ENCODE measurements at regions not wholly inside any gene's neighbourhood (a gene's known extent, or its start where the extent isn't known, plus 50 kb on each side); places are given as distances from the start of the nearest gene placed in this dataset.
"Not testable (repeated sequence)": the region's sequence is repeated elsewhere in the genome, so short reads cannot be mapped to it uniquely, and the experiment has no call there.

DNA sequence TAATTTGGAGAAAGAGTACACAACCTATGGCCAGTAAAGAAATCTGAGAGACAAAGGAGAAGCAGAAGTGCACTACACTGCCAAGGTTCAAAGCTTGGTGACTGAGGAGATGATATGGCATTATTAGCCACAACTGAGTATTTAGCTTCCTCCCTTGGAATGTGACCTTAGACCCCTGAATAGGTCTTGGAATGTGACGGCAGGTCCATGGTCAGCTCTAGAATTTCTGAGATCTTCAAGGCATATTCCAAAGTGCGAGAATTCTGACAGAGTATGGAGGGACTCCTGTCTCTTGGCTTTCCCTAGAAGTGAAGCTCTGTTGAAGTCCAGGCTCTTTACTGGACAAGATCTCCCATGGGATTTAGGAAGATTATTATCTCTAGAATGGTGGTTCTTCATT, 130.0 kb upstream of the FN1 start:
- DNase-seq (ENCODE audit: extremely low read depth in 1 of 2, low read depth in 1 of 2), result no peak

GRCh38 chr2:215557701-215558100, 121.8 kb upstream of the FN1 start:
- DNase-seq (ENCODE audit: extremely low read depth in 1 of 2, low read depth in 1 of 2), result no peak

- no peak for DNase-seq (ENCODE audit: extremely low read depth in 1 of 2, low read depth in 1 of 2)
Observed at GRCh38 chr2:215556979-215557378, 121.1 kb upstream of the FN1 start.

DNA sequence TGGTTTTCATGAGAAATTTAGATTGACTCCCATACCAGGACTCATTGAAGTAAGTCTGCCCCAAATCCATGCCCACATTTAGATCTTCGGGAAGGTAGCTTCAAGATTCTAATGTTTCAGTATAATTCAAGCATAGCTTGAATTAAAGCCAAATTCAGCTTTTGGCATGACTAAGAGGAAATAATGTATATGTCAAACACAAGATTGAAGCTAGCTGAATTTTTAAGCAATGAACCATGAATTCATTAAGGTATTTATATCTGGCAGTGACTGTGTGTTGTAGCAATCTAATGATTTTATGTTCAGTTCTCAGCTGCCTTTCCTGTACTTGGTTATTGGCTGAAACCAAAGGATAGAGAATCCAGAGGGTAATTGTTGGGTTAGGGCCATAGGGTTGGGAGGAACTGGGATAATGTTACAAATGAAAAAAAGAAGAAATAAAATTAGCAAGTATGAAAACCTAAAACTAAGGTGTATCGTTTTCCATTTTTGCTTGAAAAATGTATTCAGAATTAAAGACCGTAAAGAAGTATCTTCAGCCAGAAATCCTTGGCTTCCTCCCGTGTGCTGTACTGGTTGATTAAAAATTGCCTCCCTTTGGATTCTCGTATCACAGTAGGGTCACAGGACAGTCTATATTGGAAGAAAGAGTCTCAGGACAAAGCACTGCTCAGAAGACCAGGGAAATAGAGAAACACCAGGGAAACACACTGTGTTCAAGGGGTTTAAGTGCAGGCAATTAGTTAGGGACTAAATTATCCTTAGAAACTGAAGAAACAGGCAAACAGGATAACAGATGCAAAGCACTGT, 119.0 kb upstream of the FN1 start:
- no peak for DNase-seq (ENCODE audit: extremely low read depth in 1 of 2, low read depth in 1 of 2)

GRCh38 chr2:215553946-215554345, 118.1 kb upstream of the FN1 start:
- no peak for DNase-seq (ENCODE audit: extremely low read depth in 1 of 2, low read depth in 1 of 2)

DNA sequence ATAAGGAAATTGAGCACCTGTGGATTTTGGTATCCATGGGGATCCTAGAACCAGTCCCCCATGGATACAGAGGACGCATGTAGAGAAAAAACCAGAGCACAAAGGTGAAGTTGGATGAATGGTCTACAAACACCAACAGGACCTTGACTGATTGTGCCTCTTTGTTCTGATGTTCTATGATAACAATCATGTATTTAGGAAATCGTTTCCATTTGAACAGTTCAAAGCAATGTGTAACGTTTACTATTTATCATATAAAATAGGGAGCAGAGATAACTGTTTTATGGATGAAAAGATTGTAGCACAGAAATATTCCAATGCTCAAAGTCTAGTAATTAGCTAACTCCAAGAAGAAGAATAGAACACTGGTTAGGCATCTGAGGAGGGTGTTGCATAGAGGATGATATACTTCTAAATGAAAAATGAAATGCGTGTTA, 116.3 kb upstream of the FN1 start:
- DNase-seq (ENCODE audit: extremely low read depth in 1 of 2, low read depth in 1 of 2), result no peak

- no peak for DNase-seq (ENCODE audit: extremely low read depth in 1 of 2, low read depth in 1 of 2)
Observed at GRCh38 chr2:215550331-215550730, 114.5 kb upstream of the FN1 start.

- DNase-seq (ENCODE audit: extremely low read depth in 1 of 2, low read depth in 1 of 2), result no peak
Observed at GRCh38 chr2:215548714-215549113, 112.8 kb upstream of the FN1 start.

- DNase-seq (ENCODE audit: extremely low read depth in 1 of 2, low read depth in 1 of 2), result no peak
Observed at GRCh38 chr2:215542690-215543089, 106.8 kb upstream of the FN1 start.

DNA sequence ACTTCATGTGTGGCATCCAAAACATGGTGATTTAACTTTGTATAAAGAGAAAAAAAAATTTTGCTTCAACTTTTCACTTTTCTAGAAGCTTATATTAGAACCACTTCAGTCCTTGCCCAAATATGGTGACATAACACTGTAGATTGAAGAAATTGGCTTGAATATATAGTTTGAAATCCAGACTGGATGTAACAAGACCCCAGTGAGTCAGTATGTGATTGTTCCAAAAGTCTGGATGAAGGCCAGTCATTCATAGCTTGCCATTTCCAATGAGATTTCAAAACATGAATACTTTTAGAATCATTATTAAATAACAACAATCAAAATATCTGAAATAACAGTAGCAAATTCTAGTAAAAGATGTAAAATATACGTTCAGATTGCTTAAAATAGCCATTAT, 104.8 kb upstream of the FN1 start:
- DNase-seq (ENCODE audit: extremely low read depth in 1 of 2, low read depth in 1 of 2), result no peak

GRCh38 chr2:215537611-215538010, 101.7 kb upstream of the FN1 start:
- no peak for DNase-seq (ENCODE audit: extremely low read depth in 1 of 2, low read depth in 1 of 2)

DNA sequence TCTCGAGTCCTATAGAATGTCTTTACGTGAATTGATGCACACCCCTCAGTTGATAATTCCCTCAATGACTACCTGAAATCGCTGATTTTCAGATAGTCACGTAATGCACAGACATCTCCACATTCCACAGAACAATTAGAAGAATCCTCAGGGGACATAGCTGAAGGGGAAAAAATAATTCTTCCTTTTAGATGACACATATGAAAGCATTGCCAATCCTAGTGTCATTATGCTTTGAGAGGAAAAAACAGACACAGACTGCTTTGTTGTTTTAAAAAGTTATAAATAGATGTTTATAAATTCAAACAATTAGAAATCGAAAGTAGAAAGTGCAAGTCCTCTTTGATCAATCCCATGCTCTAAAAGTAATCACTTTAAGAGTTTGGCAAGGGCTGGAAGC, 100.6 kb upstream of the FN1 start:
- no peak for DNase-seq (ENCODE audit: extremely low read depth in 1 of 2, low read depth in 1 of 2)

- no peak for DNase-seq (ENCODE audit: extremely low read depth in 1 of 2, low read depth in 1 of 2)
Observed at GRCh38 chr2:215535741-215536140, 99.9 kb upstream of the FN1 start.

- no peak for DNase-seq (ENCODE audit: extremely low read depth in 1 of 2, low read depth in 1 of 2)
Observed at GRCh38 chr2:215535125-215535668, 99.3 kb upstream of the FN1 start.

DNA sequence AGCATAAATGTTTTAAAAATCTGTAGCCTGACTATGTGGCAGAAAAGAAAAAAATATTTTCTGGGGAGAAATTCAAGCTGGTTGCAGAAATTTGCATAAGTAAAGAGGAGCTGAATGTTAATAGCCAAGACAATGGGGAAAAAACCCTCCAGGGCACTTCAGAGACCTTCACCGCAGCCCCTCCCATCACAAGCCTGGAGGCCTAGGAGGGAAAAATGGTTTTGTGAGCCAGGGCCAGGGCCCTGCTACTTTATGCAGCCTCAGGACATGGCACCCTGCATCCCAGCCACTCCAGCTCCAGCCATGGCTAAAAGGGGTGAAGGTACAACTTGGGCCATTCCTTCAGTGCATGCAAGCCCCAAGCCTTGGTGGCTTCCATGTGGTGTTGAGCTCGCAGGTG, 97.8 kb upstream of the FN1 start:
- DNase-seq (ENCODE audit: extremely low read depth in 1 of 2, low read depth in 1 of 2), result not testable (repeated sequence)

- DNase-seq (ENCODE audit: extremely low read depth in 1 of 2, low read depth in 1 of 2), result no peak
Observed at GRCh38 chr2:215532844-215533243, 97.0 kb upstream of the FN1 start.

GRCh38 chr2:215531284-215531683, 95.4 kb upstream of the FN1 start:
- DNase-seq (ENCODE audit: extremely low read depth in 1 of 2, low read depth in 1 of 2), result no peak

GRCh38 chr2:215530191-215530968, 94.5 kb upstream of the FN1 start:
- DNase-seq (ENCODE audit: extremely low read depth in 1 of 2, low read depth in 1 of 2), result no peak

DNA sequence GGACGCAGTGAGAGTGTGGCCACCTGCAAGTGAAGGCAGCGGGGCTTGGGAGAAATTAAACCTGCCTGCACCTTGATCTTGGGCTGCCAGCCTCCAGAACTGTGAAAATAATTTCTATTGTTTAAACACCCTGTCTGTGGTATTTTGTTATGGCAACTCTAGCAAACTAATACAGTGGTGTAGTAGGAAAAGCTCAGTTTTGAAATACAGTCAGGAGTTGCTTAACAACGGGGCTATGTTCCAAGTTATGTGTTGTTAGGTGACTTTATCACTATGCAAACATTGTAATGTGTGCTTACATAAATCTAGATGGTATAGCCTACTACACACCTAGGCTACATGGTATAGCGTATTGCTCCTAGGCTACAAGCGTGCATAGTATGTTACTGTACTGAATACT, 93.4 kb upstream of the FN1 start:
- DNase-seq (ENCODE audit: extremely low read depth in 1 of 2, low read depth in 1 of 2), result no peak

DNA sequence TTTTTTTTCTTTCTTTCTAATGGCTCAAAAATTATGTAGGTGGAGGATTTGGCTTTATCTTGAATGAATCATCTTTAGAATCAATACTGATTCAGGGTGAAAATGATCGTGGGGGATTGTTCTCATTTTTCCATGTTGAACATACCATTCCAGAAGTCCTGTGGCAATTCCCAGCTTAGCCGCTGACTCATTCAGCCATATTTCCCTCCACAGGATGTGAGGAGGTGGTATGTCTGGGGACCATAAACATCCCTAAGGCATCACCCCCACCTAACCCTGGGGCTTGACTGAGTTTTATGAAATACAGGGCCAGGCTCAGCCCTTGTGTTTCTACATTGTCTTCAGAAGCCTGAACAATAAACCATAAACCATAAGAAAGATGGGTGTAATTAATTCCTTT, 92.7 kb upstream of the FN1 start:
- DNase-seq (ENCODE audit: extremely low read depth in 1 of 2, low read depth in 1 of 2), result no peak

DNA sequence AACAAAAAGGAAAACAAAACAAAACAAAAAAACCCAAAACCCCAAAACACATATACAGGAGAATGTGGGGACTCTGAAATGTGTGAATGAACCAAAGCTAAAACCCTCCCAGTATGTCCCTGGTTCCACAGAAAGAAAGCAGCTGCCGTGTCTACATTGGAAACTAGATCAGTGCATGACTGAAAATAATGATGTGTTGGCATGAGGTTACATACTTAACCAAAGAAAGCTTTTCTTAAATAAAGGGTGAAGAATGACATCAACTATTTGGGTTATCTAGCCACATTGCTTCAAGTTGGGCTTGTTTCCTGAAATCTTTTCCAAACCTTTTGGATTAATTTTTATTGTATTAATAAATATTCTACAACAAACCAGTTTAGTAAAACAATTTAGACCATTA, 91.9 kb upstream of the FN1 start:
- DNase-seq (ENCODE audit: extremely low read depth in 1 of 2, low read depth in 1 of 2), result no peak

- no peak for DNase-seq (ENCODE audit: extremely low read depth in 1 of 2, low read depth in 1 of 2)
Observed at GRCh38 chr2:215526341-215526740, 90.5 kb upstream of the FN1 start.

Data from stimulated activated CD8-positive, alpha-beta memory T cell treated with anti-CD3 and anti-CD28 coated beads, Interleukin-7, amount 100 ng/mL, for 48 hours (primary cell).